HG02840 (cell line): ENCODE measurements at regions not wholly inside any gene's neighbourhood (a gene's known extent, or its start where the extent isn't known, plus 50 kb on each side); places are given as distances from the start of the nearest gene placed in this dataset.

Experiments used
- ATAC-seq: cut with Tn5 transposase; IDR thresholded peaks from one replicate; pipeline ENCODE4 v1.9.1; 2021; ENCODE audit warnings: mild to moderate bottlenecking, moderate library complexity, moderate number of reproducible peaks; ENCODE audit not compliant: unreplicated experiment, low FRiP score

- ATAC-seq: no peak
These were observed 1284.2 kb downstream of the EFNB2 start for GRCh38 chr13:105251293-105251692.

DNA sequence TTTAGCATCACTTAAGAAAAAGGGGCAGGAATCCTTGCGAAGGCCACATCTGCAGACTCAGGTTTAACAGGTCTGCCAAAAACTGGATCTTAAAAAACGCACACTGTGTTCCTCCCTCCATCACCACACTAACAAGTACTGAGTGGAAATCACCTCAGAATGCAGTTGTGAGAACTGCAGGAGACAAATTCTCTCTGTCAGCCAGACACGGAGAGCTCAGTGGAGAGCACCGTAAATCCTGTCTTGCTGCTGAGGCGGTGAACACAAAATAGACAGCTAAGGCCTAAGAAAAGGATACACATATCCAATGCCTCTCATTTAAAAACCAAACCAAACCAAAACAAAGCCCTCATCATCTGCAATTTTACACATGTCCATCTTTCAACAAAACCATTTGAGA is 1287.6 kb downstream of the EFNB2 start:
- ATAC-seq: no peak

DNA sequence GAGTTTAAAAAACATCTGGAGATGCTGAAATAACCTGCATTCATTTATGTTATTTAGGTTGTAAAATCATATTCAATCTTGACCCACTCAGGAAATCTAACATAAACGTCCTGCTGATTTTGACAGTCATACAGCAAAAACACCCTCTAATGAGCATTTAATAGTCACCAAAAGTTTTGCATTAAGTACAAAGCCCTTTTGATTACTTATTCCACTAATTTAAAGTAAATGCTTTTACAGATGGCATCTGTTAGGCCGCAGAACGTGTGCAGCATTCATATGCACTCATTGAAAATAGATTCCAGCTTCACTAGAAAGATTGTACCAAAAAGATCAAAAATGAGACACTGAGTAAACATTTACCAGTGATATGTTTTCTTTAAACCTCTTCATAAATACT is 1295.1 kb downstream of the EFNB2 start:
- no peak for ATAC-seq

GRCh38 chr13:105232439-105232838 is 1303.0 kb downstream of the EFNB2 start:
- no peak for ATAC-seq

DNA sequence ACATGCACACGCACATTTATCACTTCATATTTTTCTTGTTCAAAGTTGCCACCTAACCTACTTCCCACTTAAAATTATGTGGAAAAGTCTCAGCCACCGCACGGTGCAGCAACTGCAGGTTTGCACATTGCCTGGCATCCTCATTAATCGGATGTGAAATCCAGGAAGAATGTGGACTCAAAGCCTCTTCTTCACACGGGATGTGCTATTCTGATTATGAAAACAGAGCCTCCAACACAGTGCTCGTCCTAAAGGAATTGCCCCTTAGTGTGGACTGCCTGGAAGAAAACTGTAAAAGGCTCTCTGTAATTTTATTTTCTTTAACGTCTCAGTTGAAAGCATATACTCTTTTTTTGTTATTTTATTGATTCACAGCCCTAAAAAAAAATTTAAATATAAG is 1303.5 kb downstream of the EFNB2 start:
- ATAC-seq: no peak

- ATAC-seq: no peak
These were observed 1303.9 kb downstream of the EFNB2 start for GRCh38 chr13:105231579-105231978.

DNA sequence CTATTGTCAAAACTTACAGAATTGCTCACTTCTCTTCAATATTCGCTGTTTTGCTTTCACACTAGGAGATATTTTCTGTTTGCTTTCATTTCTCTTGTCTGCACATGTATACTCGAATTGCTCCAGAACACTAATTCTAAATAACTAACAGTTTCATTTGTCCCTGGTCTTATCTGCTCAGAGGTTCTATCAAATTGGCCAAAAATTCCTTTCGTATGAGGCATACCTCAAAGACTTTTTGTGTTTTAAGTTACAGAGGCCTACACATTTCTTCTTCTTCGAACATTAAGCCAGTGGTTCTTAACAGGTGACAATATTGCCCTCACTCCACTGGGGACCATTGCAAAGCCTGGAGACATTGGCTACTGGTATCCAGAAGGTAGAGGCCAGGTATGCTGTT is 1314.6 kb downstream of the EFNB2 start:
- ATAC-seq: no peak

DNA sequence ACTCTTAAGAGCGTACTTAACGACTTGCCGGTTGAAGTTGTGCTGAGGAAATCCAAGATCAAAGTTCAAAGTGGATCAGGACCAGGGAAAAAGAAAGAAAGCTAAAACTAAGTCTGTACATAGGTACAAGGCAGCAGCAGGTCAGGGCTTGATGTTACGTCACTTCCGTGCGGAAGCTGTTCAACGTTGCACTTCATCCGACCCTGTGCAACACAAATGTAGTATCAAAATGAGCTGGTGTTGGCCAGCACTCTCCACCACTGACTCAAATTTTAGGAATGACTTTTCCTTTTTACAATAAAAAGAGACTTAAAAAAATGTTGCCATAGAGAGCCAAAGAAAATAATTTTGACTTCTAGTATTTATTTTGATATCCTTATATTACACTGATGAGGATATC is 1315.4 kb downstream of the EFNB2 start:
- no peak for ATAC-seq

DNA sequence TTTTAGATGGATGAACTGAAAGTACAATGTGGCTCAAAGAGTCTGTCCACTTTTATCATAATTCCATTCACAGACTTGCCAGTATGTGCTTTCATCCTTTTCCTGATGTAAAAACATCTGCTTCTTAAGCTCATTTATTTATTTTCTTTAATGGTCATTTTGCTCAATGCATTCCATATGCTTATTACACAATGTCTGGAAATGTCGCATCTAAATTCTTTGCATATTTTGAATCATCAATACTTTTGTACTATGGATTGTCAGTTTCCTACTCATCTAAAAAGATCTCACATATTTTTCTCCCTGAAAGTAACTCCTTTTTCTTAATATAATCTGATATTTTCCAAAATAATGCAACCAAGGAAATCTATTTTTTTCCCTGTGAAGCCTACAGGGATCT is 1315.8 kb downstream of the EFNB2 start:
- no peak for ATAC-seq

DNA sequence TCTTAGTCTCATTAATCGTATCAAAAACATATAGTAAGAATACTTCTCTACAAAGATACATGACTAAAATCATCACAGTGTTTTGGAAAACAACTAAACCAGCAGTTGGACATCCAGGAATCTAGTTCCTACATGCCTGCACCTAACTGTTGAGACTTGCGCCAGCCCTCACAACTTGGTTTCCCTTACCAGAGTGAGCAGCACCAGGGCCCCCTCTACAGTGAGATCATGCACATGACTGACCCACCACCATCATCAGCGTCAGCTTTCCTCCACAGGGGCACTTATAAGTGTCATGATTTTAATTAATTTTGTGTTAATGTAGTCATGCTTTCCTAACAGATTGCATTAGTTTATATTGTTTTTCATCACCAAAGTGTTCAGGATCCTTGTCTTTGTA is 1322.0 kb downstream of the EFNB2 start:
- ATAC-seq: no peak

DNA sequence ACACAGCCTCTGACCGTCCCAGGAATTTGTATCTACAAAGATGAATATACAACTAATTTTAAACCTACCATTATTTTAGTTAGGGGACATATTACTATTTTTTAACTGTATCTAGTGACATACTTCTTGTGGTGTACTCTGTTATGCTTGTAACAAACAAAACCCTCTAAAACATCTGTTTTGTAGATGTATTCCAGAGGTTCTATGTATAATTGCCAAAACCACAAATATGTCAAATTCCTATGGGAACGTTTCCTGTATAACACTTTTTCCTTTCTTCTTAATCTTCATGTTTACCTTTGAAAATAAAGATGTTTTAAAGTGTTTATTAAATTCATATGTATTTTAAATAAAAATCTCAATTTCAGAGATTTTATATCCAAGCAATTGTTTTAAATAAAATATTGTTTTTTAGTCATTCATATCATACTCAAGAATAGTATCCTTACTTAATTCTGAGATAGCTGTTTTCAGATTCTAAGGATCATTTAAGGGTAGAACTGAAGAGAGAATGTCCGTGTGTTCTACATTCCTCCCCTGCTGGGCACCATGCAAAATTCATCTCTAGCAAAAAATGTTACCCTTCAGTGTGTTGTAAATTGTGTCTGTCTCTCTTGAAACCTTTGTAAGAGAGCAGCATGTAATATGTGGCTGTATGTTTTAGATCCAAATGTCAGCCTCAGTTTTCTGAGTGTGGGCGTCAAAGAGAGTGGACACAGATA is 1327.7 kb downstream of the EFNB2 start:
- ATAC-seq: no peak

- ATAC-seq: no peak
These were observed 1333.1 kb downstream of the EFNB2 start for GRCh38 chr13:105202354-105202753.

GRCh38 chr13:105201351-105201750 is 1334.1 kb downstream of the EFNB2 start:
- no peak for ATAC-seq

GRCh38 chr13:105200181-105200580 is 1335.3 kb downstream of the EFNB2 start:
- ATAC-seq: no peak

- no peak for ATAC-seq
These were observed 1339.4 kb downstream of the EFNB2 start for GRCh38 chr13:105196052-105196451.

- ATAC-seq: no peak
These were observed 1342.4 kb downstream of the EFNB2 start for GRCh38 chr13:105193026-105193425.

DNA sequence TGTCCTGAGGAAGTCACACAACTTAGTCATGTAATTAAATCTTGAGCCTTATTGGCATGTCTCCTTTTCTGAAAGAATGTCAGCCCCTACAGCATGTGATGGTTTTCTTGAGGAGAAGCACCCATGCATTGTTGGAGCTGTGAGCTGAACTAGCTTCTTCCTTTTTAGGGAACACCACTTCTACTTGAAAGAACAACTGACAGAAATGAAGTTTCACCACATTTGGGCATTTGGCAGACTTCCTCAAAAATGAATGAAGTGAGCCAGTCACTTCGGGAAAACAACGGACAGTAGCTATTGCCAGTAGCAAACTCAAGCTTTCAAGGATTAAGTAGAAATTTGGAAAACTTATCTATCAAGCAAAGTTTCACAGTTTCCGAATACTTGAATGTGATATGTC is 1351.3 kb downstream of the EFNB2 start:
- ATAC-seq: no peak

GRCh38 chr13:105177265-105177900 is 1358.1 kb downstream of the EFNB2 start:
- ATAC-seq: no peak

DNA sequence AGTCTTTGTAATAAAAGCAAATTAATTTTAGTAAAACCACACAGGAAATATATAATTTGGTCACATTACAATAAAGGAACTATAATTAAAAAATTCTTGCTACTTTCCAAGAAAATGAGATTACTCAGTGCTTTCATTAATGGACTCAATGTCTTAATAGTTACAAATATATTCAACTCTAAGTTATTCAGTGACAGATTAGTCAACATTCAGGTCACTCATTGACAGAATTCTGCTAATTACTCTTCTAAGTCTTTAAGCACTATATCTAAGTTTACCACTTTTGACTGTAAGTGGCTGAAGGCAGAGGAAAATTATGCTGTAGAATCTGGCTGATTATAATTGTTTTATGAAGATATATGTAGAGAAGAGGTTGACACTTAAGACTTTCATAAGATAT is 1365.0 kb downstream of the EFNB2 start:
- no peak for ATAC-seq

DNA sequence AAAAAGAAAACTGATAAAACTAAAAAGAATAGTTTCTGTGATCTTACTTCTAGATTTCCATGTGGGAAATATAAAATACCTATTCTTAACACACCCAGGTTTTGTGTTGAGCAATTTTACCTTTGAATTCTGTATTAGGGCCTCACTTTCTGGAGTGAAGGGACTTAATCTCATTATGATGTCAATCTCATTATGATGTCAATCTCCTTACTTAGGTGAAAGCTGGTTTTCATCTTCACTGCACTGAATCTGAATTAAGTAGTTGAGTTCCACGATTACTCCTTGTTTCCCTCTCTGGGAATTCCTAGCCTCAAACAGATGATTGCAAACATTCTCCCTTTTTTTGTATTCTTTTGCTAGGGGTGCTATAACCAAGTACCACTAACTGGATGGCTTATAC is 1367.2 kb downstream of the EFNB2 start:
- ATAC-seq: no peak

GRCh38 chr13:105167385-105167784 is 1368.1 kb downstream of the EFNB2 start:
- ATAC-seq: no peak

DNA sequence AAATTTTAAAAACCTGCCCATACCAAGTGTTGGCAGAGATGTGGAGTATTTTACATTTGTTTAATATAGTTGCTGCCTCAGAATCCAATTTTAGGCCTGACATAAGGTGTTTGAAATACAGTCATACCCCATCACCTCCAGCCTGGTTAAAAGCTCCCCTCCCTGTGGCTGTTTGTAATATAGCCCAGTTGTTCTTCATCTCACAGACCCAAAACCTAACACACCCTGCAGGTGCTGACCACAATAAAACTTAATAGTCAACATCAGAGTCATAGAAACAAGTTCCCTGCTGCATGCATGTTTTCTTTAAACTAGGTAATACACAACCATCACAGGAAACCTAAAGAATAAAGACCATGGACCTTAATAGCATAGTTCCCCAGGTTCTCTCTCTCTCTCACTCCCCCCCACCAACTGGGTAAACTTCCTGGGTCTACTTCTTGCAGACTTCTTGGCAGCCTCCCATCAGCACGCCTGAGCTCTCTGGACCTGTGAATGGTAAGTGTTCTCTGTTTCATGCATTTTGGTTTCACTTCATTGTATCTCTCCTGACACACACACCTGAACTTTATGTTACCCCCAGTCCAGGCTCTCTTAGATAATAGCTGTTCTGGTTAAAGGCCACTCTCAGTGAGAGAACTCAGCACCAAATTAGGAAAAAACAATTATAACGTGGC is 1369.9 kb downstream of the EFNB2 start:
- ATAC-seq: no peak
